AG09309 (cell line): ENCODE measurements at regions not wholly inside any gene's neighbourhood (a gene's known extent, or its start where the extent isn't known, plus 50 kb on each side); places are given as distances from the start of the nearest gene placed in this dataset.

Experiments
- DNase-seq: peaks from one replicate; pipeline ENCODE4 v3.0.0-alpha.2; 2010; ENCODE audit warnings: low read depth
- H3K4me3 ChIP-seq: 2 replicates; pipeline ENCODE4 v1.5.1; 2011; ENCODE audit warnings: mild to moderate bottlenecking, low read depth, low read length, moderate library complexity; ENCODE audit not compliant: control insufficient read depth
- TF ChIP-seq, protein P1 (sequence below): IDR thresholded peaks from 2 replicates; pipeline ENCODE4 v1.5.1; 2011; ENCODE audit warnings: mild to moderate bottlenecking, low read depth, low read length, inconsistent platforms; ENCODE audit not compliant: insufficient read depth, control insufficient read depth; ENCODE audit errors: missing control alignments

- H3K4me3 ChIP-seq: no peak overlapping the region
- DNase-seq: no peak
- TF ChIP-seq, protein P1, sequence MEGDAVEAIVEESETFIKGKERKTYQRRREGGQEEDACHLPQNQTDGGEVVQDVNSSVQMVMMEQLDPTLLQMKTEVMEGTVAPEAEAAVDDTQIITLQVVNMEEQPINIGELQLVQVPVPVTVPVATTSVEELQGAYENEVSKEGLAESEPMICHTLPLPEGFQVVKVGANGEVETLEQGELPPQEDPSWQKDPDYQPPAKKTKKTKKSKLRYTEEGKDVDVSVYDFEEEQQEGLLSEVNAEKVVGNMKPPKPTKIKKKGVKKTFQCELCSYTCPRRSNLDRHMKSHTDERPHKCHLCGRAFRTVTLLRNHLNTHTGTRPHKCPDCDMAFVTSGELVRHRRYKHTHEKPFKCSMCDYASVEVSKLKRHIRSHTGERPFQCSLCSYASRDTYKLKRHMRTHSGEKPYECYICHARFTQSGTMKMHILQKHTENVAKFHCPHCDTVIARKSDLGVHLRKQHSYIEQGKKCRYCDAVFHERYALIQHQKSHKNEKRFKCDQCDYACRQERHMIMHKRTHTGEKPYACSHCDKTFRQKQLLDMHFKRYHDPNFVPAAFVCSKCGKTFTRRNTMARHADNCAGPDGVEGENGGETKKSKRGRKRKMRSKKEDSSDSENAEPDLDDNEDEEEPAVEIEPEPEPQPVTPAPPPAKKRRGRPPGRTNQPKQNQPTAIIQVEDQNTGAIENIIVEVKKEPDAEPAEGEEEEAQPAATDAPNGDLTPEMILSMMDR: no peak
Measured at GRCh38 chr3:1594940-1595339, 502.1 kb downstream of the CNTN6 start.

- TF ChIP-seq, protein P1: no peak
- DNase-seq: no peak
- no peak overlapping the region for H3K4me3 ChIP-seq
Measured at GRCh38 chr3:1600206-1600605, 498.5 kb upstream of the CNTN4 start.

DNA sequence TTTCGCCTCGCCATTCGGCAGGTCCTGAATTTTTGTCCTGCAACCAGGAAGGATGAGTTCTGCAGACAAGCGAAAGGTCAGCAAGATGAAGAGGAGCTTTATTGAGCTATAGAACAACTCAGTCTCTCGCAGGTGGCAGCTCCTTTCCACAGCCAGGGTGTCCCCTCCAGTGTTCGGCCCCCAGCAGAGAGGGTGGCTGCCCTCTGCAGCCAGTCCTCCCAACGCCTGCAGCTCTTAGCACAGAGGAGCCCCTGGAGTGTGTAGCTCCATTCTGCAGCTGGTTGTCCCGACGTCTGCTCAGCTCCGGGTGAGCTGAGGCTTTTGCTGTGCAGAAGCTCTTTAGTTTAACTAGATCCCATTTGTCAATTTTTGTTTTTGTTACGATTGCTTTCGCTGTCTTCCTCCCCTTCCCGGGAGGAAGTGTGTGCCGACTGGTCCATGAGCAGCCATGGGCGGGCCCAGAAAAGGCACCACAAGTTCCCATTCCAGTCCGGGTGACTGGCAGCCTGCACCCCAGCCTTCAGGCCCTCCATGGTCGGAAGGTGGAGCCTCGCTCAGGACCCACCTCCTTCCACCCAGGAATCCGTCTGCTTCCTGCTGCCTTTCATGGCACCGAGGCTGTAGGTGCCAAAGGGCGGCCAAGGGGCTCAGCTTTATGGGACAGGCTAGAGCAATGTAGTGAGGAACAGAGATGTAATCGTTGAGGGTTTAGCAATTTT, 497.8 kb upstream of the CNTN4 start:
- TF ChIP-seq, protein P1: no peak
- DNase-seq: no peak
- no peak overlapping the region for H3K4me3 ChIP-seq

DNA sequence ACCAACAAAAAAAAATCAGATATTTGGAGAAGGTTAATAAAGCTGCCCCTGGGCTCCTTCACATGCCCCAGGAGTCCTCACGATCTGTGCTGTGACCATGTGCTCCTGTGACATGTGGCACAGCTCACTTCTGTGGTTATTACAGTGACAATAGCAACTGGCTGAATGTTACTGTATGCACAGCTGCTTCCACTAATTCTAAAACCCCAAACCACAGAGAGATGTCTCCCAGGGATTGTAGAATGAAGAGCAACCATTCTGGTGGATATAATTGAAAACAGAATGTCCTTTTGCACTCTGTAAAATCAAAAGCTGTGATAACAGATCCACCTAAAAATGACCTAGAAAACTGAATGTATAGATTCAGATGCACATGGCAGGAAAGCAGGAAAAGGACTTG, 489.2 kb upstream of the CNTN4 start:
- no peak for DNase-seq
- no peak overlapping the region for H3K4me3 ChIP-seq
- TF ChIP-seq, protein P1: no peak

DNA sequence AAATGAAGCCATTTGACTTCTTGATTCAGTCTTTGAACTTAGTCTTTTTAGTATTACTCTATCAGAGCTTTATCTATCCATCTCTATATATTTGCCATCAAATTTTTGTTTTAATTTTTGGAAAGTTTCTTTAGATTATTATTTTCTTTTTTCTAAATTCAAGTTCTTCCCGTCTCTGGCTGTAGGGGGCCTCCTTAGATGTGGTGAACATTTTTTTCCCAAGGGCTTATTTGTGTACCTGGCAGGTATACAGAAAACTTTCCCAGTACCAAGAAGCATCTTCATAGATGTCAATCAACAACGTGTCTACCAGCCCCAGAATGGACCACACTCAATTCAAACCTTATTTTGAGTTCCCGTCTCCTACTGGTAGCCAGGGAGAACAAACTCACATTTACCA, 486.8 kb upstream of the CNTN4 start:
- DNase-seq: no peak
- TF ChIP-seq, protein P1: no peak
- H3K4me3 ChIP-seq: no peak overlapping the region

GRCh38 chr3:1613962-1614361, 484.7 kb upstream of the CNTN4 start:
- no peak overlapping the region for H3K4me3 ChIP-seq
- TF ChIP-seq, protein P1: no peak
- no peak for DNase-seq

DNA sequence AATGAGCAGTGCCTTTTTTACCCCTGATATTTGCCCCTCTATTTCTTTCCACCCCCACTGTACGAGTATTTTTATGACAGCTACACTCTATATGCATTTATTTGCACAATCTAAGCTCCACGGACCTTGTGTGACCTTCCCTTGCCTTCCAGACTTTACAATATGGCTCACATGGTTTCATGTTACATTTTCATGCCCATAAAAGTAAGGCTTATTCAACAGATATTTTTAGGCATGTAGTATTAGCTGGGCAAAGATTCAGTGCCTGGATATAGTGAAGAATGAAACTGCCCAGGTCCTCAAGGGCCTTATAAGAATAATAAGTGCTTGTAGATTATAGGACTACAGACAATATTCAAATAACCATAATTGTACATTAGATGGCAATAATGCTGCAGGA, 481.9 kb upstream of the CNTN4 start:
- no peak for DNase-seq
- H3K4me3 ChIP-seq: no peak overlapping the region
- TF ChIP-seq, protein P1: no peak
